ENCODE measurements at regions not wholly inside any gene's neighbourhood (a gene's known extent, or its start where the extent isn't known, plus 50 kb on each side); places are given as distances from the start of the nearest gene placed in this dataset.

DNA sequence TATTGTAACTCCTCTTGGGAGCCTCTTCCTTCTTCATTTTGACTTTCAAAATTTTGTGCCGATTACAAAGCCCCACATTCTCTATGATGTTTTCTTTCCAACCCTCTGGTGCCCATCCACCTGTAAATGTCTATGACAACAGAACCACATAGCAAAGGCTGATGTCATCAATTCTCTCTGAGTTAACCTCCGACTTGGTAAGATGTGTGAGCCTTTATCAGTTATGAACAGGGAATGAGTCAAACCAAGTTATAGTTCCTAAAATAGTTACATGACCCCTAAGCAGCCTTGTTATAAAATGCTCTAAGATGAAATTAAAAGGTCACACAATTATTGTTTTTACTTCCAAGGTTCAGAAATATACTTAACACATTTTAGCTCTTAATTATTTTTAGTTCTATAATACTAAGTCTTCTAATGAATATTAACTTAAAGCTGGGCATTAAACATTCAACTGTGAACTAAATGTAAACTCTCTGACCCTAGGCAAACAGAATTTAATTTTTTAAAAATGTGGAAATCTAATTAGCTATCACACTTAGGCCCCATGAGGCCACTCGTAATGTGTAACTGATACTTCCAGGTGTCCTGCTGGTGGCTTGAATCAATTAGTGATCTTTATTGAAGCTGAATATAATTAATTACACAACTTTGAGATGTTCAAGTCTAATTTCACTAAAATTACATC, 102.3 kb upstream of the CYRIA start:
- Histone ChIP-seq H3K4me3 (no peak overlapping the region), H3K9me3 (ENCODE audit: low read depth) (no peaks in the 10 kb centered on the region), H3K27me3 (peaks cover 6% of the 10 kb centered on the region)

DNA sequence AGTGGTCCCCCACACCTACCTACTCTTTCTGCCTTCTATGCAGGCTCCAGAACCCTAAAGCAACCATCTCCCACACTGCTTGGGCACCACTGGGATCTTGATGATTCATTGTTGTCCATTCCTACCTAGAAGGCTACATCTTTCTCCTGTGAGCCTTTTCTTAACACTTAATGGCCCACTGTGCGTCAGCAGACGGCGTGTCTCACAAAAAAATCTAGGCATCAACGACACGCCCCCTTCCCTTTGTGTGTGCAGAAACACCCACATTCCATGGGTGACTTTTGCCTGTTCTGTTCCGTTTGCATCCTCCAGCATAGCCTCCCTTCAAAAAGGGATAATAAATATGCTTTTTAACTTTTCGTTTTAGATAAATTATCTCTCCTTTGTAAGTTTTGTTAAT, 99.7 kb upstream of the CYRIA start:
- H3K27me3 ChIP-seq, result peaks cover 6% of the 10 kb centered on the region
- no peak overlapping the region for H3K4me3 ChIP-seq
- no peaks in the 10 kb centered on the region for H3K9me3 ChIP-seq (ENCODE audit: low read depth)
- TF ChIP-seq, protein P1, sequence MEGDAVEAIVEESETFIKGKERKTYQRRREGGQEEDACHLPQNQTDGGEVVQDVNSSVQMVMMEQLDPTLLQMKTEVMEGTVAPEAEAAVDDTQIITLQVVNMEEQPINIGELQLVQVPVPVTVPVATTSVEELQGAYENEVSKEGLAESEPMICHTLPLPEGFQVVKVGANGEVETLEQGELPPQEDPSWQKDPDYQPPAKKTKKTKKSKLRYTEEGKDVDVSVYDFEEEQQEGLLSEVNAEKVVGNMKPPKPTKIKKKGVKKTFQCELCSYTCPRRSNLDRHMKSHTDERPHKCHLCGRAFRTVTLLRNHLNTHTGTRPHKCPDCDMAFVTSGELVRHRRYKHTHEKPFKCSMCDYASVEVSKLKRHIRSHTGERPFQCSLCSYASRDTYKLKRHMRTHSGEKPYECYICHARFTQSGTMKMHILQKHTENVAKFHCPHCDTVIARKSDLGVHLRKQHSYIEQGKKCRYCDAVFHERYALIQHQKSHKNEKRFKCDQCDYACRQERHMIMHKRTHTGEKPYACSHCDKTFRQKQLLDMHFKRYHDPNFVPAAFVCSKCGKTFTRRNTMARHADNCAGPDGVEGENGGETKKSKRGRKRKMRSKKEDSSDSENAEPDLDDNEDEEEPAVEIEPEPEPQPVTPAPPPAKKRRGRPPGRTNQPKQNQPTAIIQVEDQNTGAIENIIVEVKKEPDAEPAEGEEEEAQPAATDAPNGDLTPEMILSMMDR (IDR thresholded peaks at IDR 0.05; ENCODE audit: low read depth, low read length), result no peak
- DNase-seq (ENCODE audit: low read depth in 1 of 2, low spot score in 1 of 2), result no peak
- no peaks in the 10 kb centered on the region for H3K4me1 ChIP-seq (ENCODE audit: low read depth)
- no peak overlapping the region for H3K27ac ChIP-seq
- H3K36me3 ChIP-seq, result no peaks in the 10 kb centered on the region

More for the DNA sequence above, 102.3 kb upstream of the CYRIA start:
- no peak for DNase-seq (ENCODE audit: low read depth in 1 of 2, low spot score in 1 of 2)
- H3K4me1 ChIP-seq (ENCODE audit: low read depth), result no peaks in the 10 kb centered on the region
- no peaks in the 10 kb centered on the region for H3K36me3 ChIP-seq
- TF ChIP-seq, protein P1 (IDR thresholded peaks at IDR 0.05; ENCODE audit: low read depth, low read length), result no peak
- no peak overlapping the region for H3K27ac ChIP-seq

GRCh38 chr2:16764487-16764886, 98.9 kb upstream of the CYRIA start:
- Histone ChIP-seq H3K27me3 (peaks cover 2% of the 10 kb centered on the region), H3K27ac (no peak overlapping the region), H3K4me3 (no peak overlapping the region), H3K4me1 (ENCODE audit: low read depth) (no peaks in the 10 kb centered on the region), H3K9me3 (ENCODE audit: low read depth) (no peaks in the 10 kb centered on the region), H3K36me3 (no peaks in the 10 kb centered on the region)
- DNase-seq (ENCODE audit: low read depth in 1 of 2, low spot score in 1 of 2), result no peak
- TF ChIP-seq, protein P1 (IDR thresholded peaks at IDR 0.05; ENCODE audit: low read depth, low read length), result no peak

DNA sequence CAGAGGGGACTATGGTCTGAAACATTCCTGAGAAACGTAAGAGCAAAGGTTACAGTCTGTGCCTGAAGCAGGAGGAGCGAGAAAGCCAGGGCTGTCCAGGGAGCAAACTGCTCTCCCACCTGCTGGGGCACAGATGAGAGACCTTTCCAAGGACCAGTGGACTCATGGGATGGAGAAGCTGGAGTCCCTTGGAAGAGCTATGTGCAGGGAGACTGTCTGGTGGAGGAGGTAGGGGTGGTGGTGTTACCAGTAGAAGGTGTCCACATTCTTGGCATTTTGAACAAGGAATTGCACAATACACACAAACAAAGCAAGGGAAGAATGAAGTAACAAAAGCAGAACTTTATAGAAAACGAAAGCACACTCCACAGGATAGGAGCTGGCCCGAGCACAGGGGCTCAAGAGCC, 97.9 kb upstream of the CYRIA start:
- DNase-seq (ENCODE audit: low read depth in 1 of 2, low spot score in 1 of 2), result peak in 1 of 2 donors; percentile 11
- no peaks in the 10 kb centered on the region for H3K9me3 ChIP-seq (ENCODE audit: low read depth)
- no peaks in the 10 kb centered on the region for H3K36me3 ChIP-seq

DNA sequence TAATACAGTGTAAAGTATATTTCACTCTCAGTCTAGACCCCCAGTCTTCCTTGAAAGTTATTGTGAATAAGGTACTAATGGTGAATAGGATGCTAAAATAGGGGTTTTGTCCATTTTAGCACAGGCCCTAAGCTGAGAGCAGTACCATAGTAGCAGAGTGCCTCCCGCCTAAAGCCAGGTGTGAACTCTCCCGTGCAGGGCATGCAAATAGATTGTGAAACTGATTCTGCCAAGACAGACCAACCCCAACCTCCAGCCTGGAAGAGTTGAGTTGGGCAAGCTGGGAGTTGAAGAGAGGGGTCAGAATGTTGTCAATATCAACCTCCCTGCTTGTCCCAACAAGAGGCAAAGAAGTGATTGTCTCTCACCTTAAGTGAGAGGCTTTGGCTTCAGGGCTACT, 97.4 kb upstream of the CYRIA start:
- H3K36me3 ChIP-seq, result no peaks in the 10 kb centered on the region
- H3K4me3 ChIP-seq, result no peak overlapping the region

More for the DNA sequence above, 97.9 kb upstream of the CYRIA start:
- H3K27me3 ChIP-seq, result no peaks in the 10 kb centered on the region
- no peak overlapping the region for H3K4me3 ChIP-seq
- TF ChIP-seq, protein P1 (IDR thresholded peaks at IDR 0.05; ENCODE audit: low read depth, low read length), result no peak
- no peaks in the 10 kb centered on the region for H3K4me1 ChIP-seq (ENCODE audit: low read depth)
- H3K27ac ChIP-seq, result no peak overlapping the region

More for the DNA sequence above, 97.4 kb upstream of the CYRIA start:
- no peaks in the 10 kb centered on the region for H3K9me3 ChIP-seq (ENCODE audit: low read depth)
- no peaks in the 10 kb centered on the region for H3K4me1 ChIP-seq (ENCODE audit: low read depth)
- no peaks in the 10 kb centered on the region for H3K27me3 ChIP-seq
- DNase-seq (ENCODE audit: low read depth in 1 of 2, low spot score in 1 of 2), result no peak
- no peak overlapping the region for H3K27ac ChIP-seq
- TF ChIP-seq, protein P1 (IDR thresholded peaks at IDR 0.05; ENCODE audit: low read depth, low read length), result no peak

Data from cardiac muscle cell (in vitro differentiated cells and primary cell).